Fibroblast of mammary gland (primary cell): ENCODE measurements at regions not wholly inside any gene's neighbourhood (a gene's known extent, or its start where the extent isn't known, plus 50 kb on each side); places are given as distances from the start of the nearest gene placed in this dataset.

Experiments used
- DNase-seq: peaks from one replicate; pipeline ENCODE4 v3.0.0-alpha.2; 2010; ENCODE audit warnings: low read depth
- H3K4me3 ChIP-seq: 2 replicates; pipeline ENCODE4 v1.5.1; 2011; ENCODE audit warnings: low read depth, mild to moderate bottlenecking, low read length, moderate library complexity; ENCODE audit not compliant: control insufficient read depth
- CTCF ChIP-seq: conservative IDR thresholded peaks from 2 replicates; pipeline ENCODE4 v1.5.1; 2011; ENCODE audit warnings: low read depth, low read length, inconsistent platforms; ENCODE audit not compliant: control insufficient read depth, insufficient read depth

GRCh38 chr5:61620699-61621182 is 288.7 kb downstream of the ZSWIM6 start:
- H3K4me3 ChIP-seq, result no peak overlapping the region
- no peak for DNase-seq
- TF ChIP-seq CTCF, result no peak

- no peak for DNase-seq
- no peak overlapping the region for H3K4me3 ChIP-seq
- TF ChIP-seq CTCF, result no peak
These were observed 289.2 kb downstream of the ZSWIM6 start for GRCh38 chr5:61621202-61621650.

GRCh38 chr5:61622156-61622555 is 290.1 kb downstream of the ZSWIM6 start:
- no peak overlapping the region for H3K4me3 ChIP-seq
- TF ChIP-seq CTCF, result no peak
- DNase-seq, result no peak

- TF ChIP-seq CTCF, result peak; percentile 32
- no peak overlapping the region for H3K4me3 ChIP-seq
- no peak for DNase-seq
These were observed 291.5 kb downstream of the ZSWIM6 start for GRCh38 chr5:61623401-61624069.

- TF ChIP-seq CTCF, result no peak
- DNase-seq, result no peak
These were observed 292.6 kb downstream of the ZSWIM6 start for GRCh38 chr5:61624553-61625136.

GRCh38 chr5:61625137-61625561 is 293.1 kb downstream of the ZSWIM6 start:
- H3K4me3 ChIP-seq, result peak overlapping the region; percentile 54
- no peak for DNase-seq
- TF ChIP-seq CTCF, result no peak

More at GRCh38 chr5:61624553-61625136, 292.6 kb downstream of the ZSWIM6 start:
- H3K4me3 ChIP-seq, result no peak overlapping the region
